ENCODE measurements at regions not wholly inside any gene's neighbourhood (a gene's known extent, or its start where the extent isn't known, plus 50 kb on each side); places are given as distances from the start of the nearest gene placed in this dataset.
"Not testable (repeated sequence)": the region's sequence is repeated elsewhere in the genome, so short reads cannot be mapped to it uniquely, and the experiment has no call there.

GRCh38 chr7:76138577-76139313 lies 63.0 kb upstream of the SRRM3 start:
- TF ChIP-seq CTCF, POLR2A (IDR thresholded peaks at IDR 0.05): not testable (repeated sequence)

Measured in lower leg skin (tissue), 3 donors.